Parathyroid adenoma (tissue), 2 donors: ENCODE measurements at regions not wholly inside any gene's neighbourhood (a gene's known extent, or its start where the extent isn't known, plus 50 kb on each side); places are given as distances from the start of the nearest gene placed in this dataset.

ENCODE experiments used
- H2AFZ ChIP-seq: fragments of 300-600 bp; sonication (generic); one replicate; pipeline ENCODE4 v1.7.0; 2017; ENCODE audit warnings: antibody characterized with exemption, mild to moderate bottlenecking
- H3K27ac ChIP-seq: fragments of 300-600 bp; sonication (generic); one replicate; pipeline ENCODE4 v1.7.0; 2017
- H3K27me3 ChIP-seq: fragments of 300-600 bp; sonication (generic); one replicate; pipeline ENCODE4 v1.7.0; 2017; ENCODE audit warnings: low read length; ENCODE audit not compliant: control insufficient read depth, insufficient read depth
- H3K36me3 ChIP-seq: fragments of 300-600 bp; sonication (generic); one replicate; pipeline ENCODE4 v1.7.0; 2017; ENCODE audit warnings: low read length; ENCODE audit not compliant: control insufficient read depth, insufficient read depth
- H3K4me1 ChIP-seq: fragments of 300-600 bp; sonication (generic); one replicate; pipeline ENCODE4 v1.7.0; 2017; ENCODE audit warnings: control low read depth
- H3K4me2 ChIP-seq: fragments of 300-600 bp; sonication (generic); one replicate; pipeline ENCODE4 v1.7.0; 2017; ENCODE audit warnings: low read length
- H3K4me3 ChIP-seq: fragments of 300-600 bp; sonication (generic); one replicate; pipeline ENCODE4 v1.7.0; 2017; ENCODE audit warnings: low read depth, low read length
- H3K79me2 ChIP-seq: fragments of 300-600 bp; sonication (generic); one replicate; pipeline ENCODE4 v1.7.0; 2017; ENCODE audit warnings: control low read depth
- H3K9ac ChIP-seq: fragments of 300-600 bp; sonication (generic); one replicate; pipeline ENCODE4 v1.7.0; 2017; ENCODE audit warnings: mild to moderate bottlenecking
- H3K9me3 ChIP-seq: fragments of 300-600 bp; sonication (generic); one replicate; pipeline ENCODE4 v1.7.0; 2017; ENCODE audit warnings: low read length; ENCODE audit not compliant: control insufficient read depth
- CTCF ChIP-seq: fragments of 300-600 bp; sonication (generic); IDR thresholded peaks from one replicate; pipeline ENCODE4 v1.7.0; 2017; ENCODE audit warnings: antibody characterized with exemption, mild to moderate bottlenecking
- donor health status: primary hyperparathyroidism.

GRCh38 chr3:140752499-140752898, 74.6 kb downstream of the TRIM42 start:
- H3K27me3 ChIP-seq: no peaks in the 10 kb centered on the region
- H3K36me3 ChIP-seq: no peaks in the 10 kb centered on the region
- H3K9ac ChIP-seq: no peak overlapping the region
- no peaks in the 10 kb centered on the region for H3K79me2 ChIP-seq
- H3K27ac ChIP-seq: no peak overlapping the region
- H3K4me2 ChIP-seq: no peak overlapping the region
- TF ChIP-seq CTCF: no peak
- H3K4me3 ChIP-seq: no peak overlapping the region
- no peak overlapping the region for H2AFZ ChIP-seq
- H3K9me3 ChIP-seq: no peaks in the 10 kb centered on the region
- no peaks in the 10 kb centered on the region for H3K4me1 ChIP-seq

- no peak overlapping the region for H3K9ac ChIP-seq
- H3K27ac ChIP-seq: no peak overlapping the region
- H3K4me1 ChIP-seq: no peaks in the 10 kb centered on the region
- no peaks in the 10 kb centered on the region for H3K9me3 ChIP-seq
- no peaks in the 10 kb centered on the region for H3K36me3 ChIP-seq
- H3K27me3 ChIP-seq: no peaks in the 10 kb centered on the region
- H3K79me2 ChIP-seq: no peaks in the 10 kb centered on the region
- no peak overlapping the region for H2AFZ ChIP-seq
- TF ChIP-seq CTCF: no peak
- H3K4me2 ChIP-seq: no peak overlapping the region
- no peak overlapping the region for H3K4me3 ChIP-seq
These were observed 76.2 kb downstream of the TRIM42 start for GRCh38 chr3:140753865-140754754.

- Histone ChIP-seq H3K9ac (no peak overlapping the region), H3K36me3 (no peaks in the 10 kb centered on the region), H3K4me1 (no peaks in the 10 kb centered on the region), H3K27me3 (no peaks in the 10 kb centered on the region), H3K27ac (no peak overlapping the region), H3K4me2 (no peak overlapping the region), H3K9me3 (no peaks in the 10 kb centered on the region), H2AFZ (no peak overlapping the region), H3K4me3 (no peak overlapping the region), H3K79me2 (no peaks in the 10 kb centered on the region)
- no peak for TF ChIP-seq CTCF
These were observed 77.1 kb downstream of the TRIM42 start for GRCh38 chr3:140754936-140755335.

- Histone ChIP-seq H3K27ac (no peak overlapping the region), H3K27me3 (no peaks in the 10 kb centered on the region), H2AFZ (no peak overlapping the region), H3K4me2 (no peak overlapping the region), H3K9me3 (no peaks in the 10 kb centered on the region), H3K79me2 (no peaks in the 10 kb centered on the region), H3K9ac (no peak overlapping the region), H3K4me3 (no peak overlapping the region), H3K36me3 (no peaks in the 10 kb centered on the region), H3K4me1 (no peaks in the 10 kb centered on the region)
- no peak for TF ChIP-seq CTCF
These were observed 78.6 kb downstream of the TRIM42 start for GRCh38 chr3:140756240-140757016.
